GM19025 (cell line): ENCODE measurements at regions not wholly inside any gene's neighbourhood (a gene's known extent, or its start where the extent isn't known, plus 50 kb on each side); places are given as distances from the start of the nearest gene placed in this dataset.

ENCODE experiments used
- ATAC-seq: cut with Tn5 transposase; IDR thresholded peaks from one replicate; pipeline ENCODE4 v1.9.1; 2021; ENCODE audit warnings: mild to moderate bottlenecking, low read depth, moderate library complexity; ENCODE audit not compliant: unreplicated experiment

GRCh38 chr14:89013698-89014568, 189.5 kb downstream of the TTC8 start:
- no peak for ATAC-seq

GRCh38 chr14:89014569-89014850, 190.1 kb downstream of the TTC8 start:
- no peak for ATAC-seq

- ATAC-seq: no peak
Measured at GRCh38 chr14:89015016-89015415, 190.6 kb downstream of the TTC8 start.

GRCh38 chr14:89017417-89017816, 193.0 kb downstream of the TTC8 start:
- no peak for ATAC-seq

- ATAC-seq: no peak
Measured at GRCh38 chr14:89022274-89022673, 197.8 kb downstream of the TTC8 start.

GRCh38 chr14:89024691-89025090, 200.2 kb downstream of the TTC8 start:
- no peak for ATAC-seq

GRCh38 chr14:89025561-89026236, 201.2 kb downstream of the TTC8 start:
- ATAC-seq: no peak

GRCh38 chr14:89027097-89027740, 202.8 kb downstream of the TTC8 start:
- peak; percentile 85 for ATAC-seq

GRCh38 chr14:89028462-89029134, 204.1 kb downstream of the TTC8 start:
- no peak for ATAC-seq

- no peak for ATAC-seq
Measured at GRCh38 chr14:89029961-89030694, 205.7 kb downstream of the TTC8 start.

- no peak for ATAC-seq
Measured at GRCh38 chr14:89030921-89031320, 206.5 kb downstream of the TTC8 start.

- no peak for ATAC-seq
Measured at GRCh38 chr14:89032086-89032649, 207.7 kb downstream of the TTC8 start.

- ATAC-seq: no peak
Measured at GRCh38 chr14:89033756-89034155, 209.3 kb downstream of the TTC8 start.

GRCh38 chr14:89036371-89036770, 211.9 kb downstream of the TTC8 start:
- no peak for ATAC-seq

GRCh38 chr14:89037065-89037464, 212.6 kb downstream of the TTC8 start:
- ATAC-seq: no peak

- no peak for ATAC-seq
Measured at GRCh38 chr14:89040080-89040459, 215.6 kb downstream of the TTC8 start.

GRCh38 chr14:89040460-89041256, 216.2 kb downstream of the TTC8 start:
- peak; percentile 53 for ATAC-seq

- no peak for ATAC-seq
Measured at GRCh38 chr14:89041257-89041582, 216.8 kb downstream of the TTC8 start.

GRCh38 chr14:89042021-89042420, 217.6 kb downstream of the TTC8 start:
- ATAC-seq: no peak
